ENCODE measurements at regions not wholly inside any gene's neighbourhood (a gene's known extent, or its start where the extent isn't known, plus 50 kb on each side); places are given as distances from the start of the nearest gene placed in this dataset.

GRCh38 chr2:19711470-19712372, 190.1 kb downstream of the TTC32 start (continued):
- TF ChIP-seq ZNF692 (tag by site-specific recombination; IDR thresholded peaks at IDR 0.05) (peak; percentile 71), ZBTB8A (tag by site-specific recombination; IDR thresholded peaks at IDR 0.05) (no peak), ZBTB11 (tag by site-specific recombination; conservative IDR thresholded peaks at IDR 0.05; ENCODE audit: low read depth) (no peak), TCF7L2 (IDR thresholded peaks at IDR 0.05; ENCODE audit: borderline replicate concordance, low read depth, low read length) (no peak), ZNF529 (tag by site-specific recombination; IDR thresholded peaks at IDR 0.05; ENCODE audit: insufficient replicate concordance) (no peak), ZNF354C (tag by site-specific recombination; IDR thresholded peaks at IDR 0.05; ENCODE audit: borderline replicate concordance, low read depth) (no peak), ZNF221 (tag by site-specific recombination; IDR thresholded peaks at IDR 0.05; ENCODE audit: borderline replicate concordance) (no peak), ZNF16 (tag by site-specific recombination; IDR thresholded peaks at IDR 0.05; ENCODE audit: low read depth) (no peak), ZNF843 (tag by site-specific recombination; IDR thresholded peaks at IDR 0.05) (no peak), REST (tag by site-specific recombination; IDR thresholded peaks at IDR 0.05) (no peak), ZNF174 (tag by site-specific recombination; IDR thresholded peaks at IDR 0.05) (no peak), ZNF248 (tag by site-specific recombination; IDR thresholded peaks at IDR 0.05) (no peak), ZFP69B (tag by site-specific recombination; IDR thresholded peaks at IDR 0.05) (0 out of 2 replicates have a peak, but pooled peaks have one; percentile 49), ZNF362 (tag by site-specific recombination; IDR thresholded peaks at IDR 0.05) (no peak), ZNF19 (tag by site-specific recombination; IDR thresholded peaks at IDR 0.05; ENCODE audit: low read depth) (no peak), ZNF549 (tag by site-specific recombination; IDR thresholded peaks at IDR 0.05) (no peak), HOXD13 (CRISPR knock-in tag; IDR thresholded peaks at IDR 0.05; ENCODE audit: borderline replicate concordance) (no peak), PRDM6 (tag by site-specific recombination; IDR thresholded peaks at IDR 0.05) (no peak), FEZF1 (tag by site-specific recombination; IDR thresholded peaks at IDR 0.05) (no peak), REPIN1 (tag by site-specific recombination; IDR thresholded peaks at IDR 0.05; ENCODE audit: low read depth) (no peak), SETDB1 (IDR thresholded peaks at IDR 0.05; ENCODE audit: insufficient read length, low read length) (peak; percentile 13), ZNF473 (tag by site-specific recombination; IDR thresholded peaks at IDR 0.05) (no peak), SP2 (tag by site-specific recombination; IDR thresholded peaks at IDR 0.05) (no peak), ZNF391 (tag by site-specific recombination; IDR thresholded peaks at IDR 0.05; ENCODE audit: borderline replicate concordance, low read depth) (no peak), IKZF3 (tag by site-specific recombination; IDR thresholded peaks at IDR 0.05) (peak; percentile 44; the same call in 1 of the 2 replicates), ZNF23 (tag by site-specific recombination; IDR thresholded peaks at IDR 0.05; ENCODE audit: borderline replicate concordance) (no peak), ZNF302 (tag by site-specific recombination; IDR thresholded peaks at IDR 0.05; ENCODE audit: low read depth) (no peak), ZBTB20 (tag by site-specific recombination; IDR thresholded peaks at IDR 0.05) (0 out of 2 replicates have a peak, but pooled peaks have one; percentile 22)
